GM10266 (cell line): ENCODE measurements at regions not wholly inside any gene's neighbourhood (a gene's known extent, or its start where the extent isn't known, plus 50 kb on each side); places are given as distances from the start of the nearest gene placed in this dataset.

Experiments used
- DNase-seq: peaks from one replicate; pipeline ENCODE4 v3.0.0; 2012; ENCODE audit errors: extremely low spot score
- TF ChIP-seq, protein P1 (sequence below): IDR thresholded peaks from 2 replicates; pipeline ENCODE4 v1.5.1; 2012; ENCODE audit warnings: mild to moderate bottlenecking, low read depth; ENCODE audit not compliant: control insufficient read depth, insufficient read depth; ENCODE audit errors: missing control alignments

DNA sequence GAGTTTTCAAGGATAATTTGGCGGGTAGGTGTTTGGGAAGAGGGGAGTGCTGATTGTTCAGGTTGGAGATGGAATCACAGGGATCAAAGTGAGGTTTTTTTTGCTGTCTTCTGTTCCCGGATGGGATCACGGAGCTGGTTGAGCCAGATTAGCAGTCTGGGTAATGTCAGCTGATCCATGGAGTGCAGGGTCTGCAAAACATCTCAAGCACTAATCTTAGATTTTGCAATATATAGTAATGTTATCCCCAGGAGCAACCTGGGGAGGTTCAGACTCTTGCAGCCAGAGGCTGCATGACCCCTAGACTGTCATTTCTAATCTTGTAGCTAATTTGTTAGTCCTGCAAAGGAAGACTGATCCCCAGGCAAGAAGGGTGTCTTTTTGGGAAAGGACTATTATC is 354.1 kb upstream of the SGO1 start:
- DNase-seq: no peak
- TF ChIP-seq, protein P1, sequence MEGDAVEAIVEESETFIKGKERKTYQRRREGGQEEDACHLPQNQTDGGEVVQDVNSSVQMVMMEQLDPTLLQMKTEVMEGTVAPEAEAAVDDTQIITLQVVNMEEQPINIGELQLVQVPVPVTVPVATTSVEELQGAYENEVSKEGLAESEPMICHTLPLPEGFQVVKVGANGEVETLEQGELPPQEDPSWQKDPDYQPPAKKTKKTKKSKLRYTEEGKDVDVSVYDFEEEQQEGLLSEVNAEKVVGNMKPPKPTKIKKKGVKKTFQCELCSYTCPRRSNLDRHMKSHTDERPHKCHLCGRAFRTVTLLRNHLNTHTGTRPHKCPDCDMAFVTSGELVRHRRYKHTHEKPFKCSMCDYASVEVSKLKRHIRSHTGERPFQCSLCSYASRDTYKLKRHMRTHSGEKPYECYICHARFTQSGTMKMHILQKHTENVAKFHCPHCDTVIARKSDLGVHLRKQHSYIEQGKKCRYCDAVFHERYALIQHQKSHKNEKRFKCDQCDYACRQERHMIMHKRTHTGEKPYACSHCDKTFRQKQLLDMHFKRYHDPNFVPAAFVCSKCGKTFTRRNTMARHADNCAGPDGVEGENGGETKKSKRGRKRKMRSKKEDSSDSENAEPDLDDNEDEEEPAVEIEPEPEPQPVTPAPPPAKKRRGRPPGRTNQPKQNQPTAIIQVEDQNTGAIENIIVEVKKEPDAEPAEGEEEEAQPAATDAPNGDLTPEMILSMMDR: no peak

DNA sequence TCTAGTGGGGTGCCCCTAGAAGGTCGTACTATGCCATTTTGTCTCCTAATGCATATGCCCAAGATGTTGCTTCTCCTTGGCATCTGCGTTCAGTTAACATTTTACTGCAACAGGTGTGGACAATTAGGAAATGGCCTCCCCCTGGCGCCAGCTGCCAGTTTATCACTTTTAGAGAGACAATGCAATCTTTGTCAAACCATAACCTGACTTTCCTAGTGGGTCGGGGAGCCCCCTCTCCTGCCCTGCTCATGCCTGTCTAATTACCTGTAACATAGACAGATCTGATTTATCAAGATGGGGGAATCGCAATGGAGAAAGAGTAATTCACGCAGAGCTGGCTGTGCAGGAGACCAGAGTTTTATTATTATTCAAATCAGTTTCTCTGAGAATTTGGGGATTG is 353.7 kb upstream of the SGO1 start:
- no peak for DNase-seq
- TF ChIP-seq, protein P1: no peak

DNA sequence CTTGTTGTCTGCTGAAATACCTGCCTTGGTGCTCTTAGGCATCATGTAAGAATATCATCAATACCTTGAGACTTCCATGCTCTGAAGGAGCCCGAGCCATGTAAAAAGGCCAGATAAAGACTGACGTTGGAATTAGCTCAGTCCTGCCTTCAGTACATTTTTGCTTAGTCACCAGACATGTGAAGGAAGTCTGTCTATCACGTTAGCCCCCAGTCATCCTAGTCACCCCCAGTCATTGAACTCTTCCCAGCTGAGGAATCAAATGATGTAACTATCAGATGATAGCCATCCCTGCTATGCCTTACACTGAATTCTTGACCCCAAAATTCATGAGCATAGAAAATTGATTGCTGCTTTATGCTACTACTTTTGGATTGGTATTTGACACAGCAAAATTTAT is 351.2 kb upstream of the SGO1 start:
- TF ChIP-seq, protein P1: no peak

DNA sequence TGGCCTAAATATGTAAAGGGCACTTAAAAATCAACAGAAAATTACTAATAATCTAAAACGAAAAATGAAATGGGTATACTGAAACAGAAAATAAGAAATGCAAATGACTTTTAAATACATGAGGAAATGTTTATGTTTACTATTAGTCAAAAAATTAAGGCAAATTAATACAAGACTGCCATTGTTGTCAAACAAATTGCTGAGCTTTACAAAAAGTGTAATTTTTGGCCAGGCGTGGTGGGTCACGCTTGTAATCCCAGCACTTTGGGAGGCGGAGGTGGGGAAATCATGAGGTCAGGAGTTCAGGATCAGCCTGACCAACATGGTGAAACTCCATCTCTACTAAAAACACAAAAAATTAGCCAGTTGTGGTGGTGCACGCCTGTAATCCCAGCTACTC is 343.9 kb upstream of the SGO1 start:
- no peak for DNase-seq

More for the DNA sequence above, 351.2 kb upstream of the SGO1 start:
- DNase-seq: no peak

DNA sequence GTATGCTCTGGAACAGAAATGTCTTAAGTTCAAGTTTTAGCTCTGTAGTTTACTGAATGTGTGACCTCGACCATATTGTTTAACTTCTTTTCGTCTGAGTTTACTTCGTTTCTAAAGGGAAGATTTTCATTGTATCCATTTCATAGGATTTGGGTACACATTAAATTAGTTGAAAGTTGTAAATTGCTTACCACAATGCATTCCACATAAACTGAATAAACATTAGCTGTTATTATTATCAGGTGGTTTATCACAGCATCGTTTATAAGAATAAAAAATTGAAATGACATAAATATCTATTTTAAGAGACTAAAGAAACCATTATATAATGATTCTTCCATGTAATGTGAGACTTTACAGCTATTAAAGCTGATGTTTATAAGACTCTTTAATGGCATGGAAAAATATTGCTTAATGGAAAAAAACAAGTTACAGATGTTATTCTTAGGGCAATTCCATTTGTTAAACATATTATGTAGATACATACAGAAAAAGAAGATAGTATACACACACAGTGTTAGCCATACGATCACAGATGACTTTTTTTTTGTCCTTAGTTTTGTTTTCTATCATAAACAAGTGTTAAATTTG is 342.3 kb upstream of the SGO1 start:
- TF ChIP-seq, protein P1: no peak

More for the DNA sequence above, 343.9 kb upstream of the SGO1 start:
- TF ChIP-seq, protein P1: no peak

DNA sequence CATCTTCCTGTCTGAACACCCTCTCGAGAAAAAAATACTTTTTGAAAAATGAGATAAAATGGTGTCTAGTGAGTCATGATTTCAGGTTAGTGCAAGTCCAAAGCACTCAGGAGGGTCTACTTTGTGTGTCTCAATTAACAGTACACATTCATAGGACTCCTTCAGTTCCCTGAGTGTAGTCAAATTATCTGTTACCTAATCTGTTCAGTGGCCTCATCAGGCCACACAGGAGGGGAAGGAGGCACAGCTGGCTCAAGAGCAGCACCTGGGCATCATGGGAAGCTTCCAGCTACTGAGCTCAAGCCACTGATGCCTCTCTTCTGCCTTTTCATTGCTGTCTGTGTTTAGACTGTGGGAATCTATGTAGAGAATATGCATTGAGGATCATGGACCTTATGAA is 341.4 kb upstream of the SGO1 start:
- TF ChIP-seq, protein P1: no peak
- no peak for DNase-seq

More for the DNA sequence above, 342.3 kb upstream of the SGO1 start:
- DNase-seq: no peak

DNA sequence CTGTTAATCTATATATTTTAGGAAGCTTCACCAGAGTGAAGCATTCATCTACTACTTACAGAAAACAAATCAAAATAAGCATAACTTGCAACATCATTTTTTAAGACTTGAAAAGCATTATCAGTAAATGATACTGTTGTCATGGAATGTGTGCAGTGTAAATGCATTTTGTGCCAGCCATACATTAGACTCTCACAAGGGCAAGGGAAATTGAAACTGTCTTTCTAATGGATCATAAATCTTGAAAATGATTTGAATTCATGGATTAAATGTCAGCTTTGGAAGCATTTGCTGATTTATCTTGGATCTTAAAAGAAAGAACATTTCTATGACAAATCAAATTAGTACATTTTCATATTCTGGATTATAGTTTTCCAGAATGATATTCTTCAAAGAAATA is 338.3 kb upstream of the SGO1 start:
- TF ChIP-seq, protein P1: no peak
- no peak for DNase-seq
